H1 (cell line): ENCODE measurements at regions not wholly inside any gene's neighbourhood (a gene's known extent, or its start where the extent isn't known, plus 50 kb on each side); places are given as distances from the start of the nearest gene placed in this dataset.
"Not testable (repeated sequence)": the region's sequence is repeated elsewhere in the genome, so short reads cannot be mapped to it uniquely, and the experiment has no call there.

ENCODE experiments used
- CTCF ChIA-PET: fragments of 300-600 bp; sonication (Branson Sonifier 250); formaldehyde crosslinking; loops from one replicate; lab custom pipeline; 2021; ENCODE audit not compliant: partially characterized antibody; lab: Charles Lee
- POLR2A ChIA-PET: fragments of 300-600 bp; sonication (Branson Sonifier 250); formaldehyde crosslinking; loops from one replicate; lab custom pipeline; 2021; ENCODE audit warnings: inconsistent platforms; ENCODE audit not compliant: partially characterized antibody; lab: Charles Lee
- DNase-seq, 2 experiments: peaks; one replicate each; pipeline versions ENCODE4 v3.0.0 to v3.0.0-alpha.2; 2010 to 2022; ENCODE audit warnings: low spot score in 2 of 2, low read depth in 1 of 2, mixed read lengths in 1 of 2
- FAIRE-seq: peaks from 2 replicates; lab custom pipeline; 2011; peaks lifted over from hg19 to GRCh38; lab: Jason Lieb, UNC
- H2AFZ ChIP-seq: 2 replicates; pipeline ENCODE4 v1.8.1; 2012; ENCODE audit warnings: low read length, inconsistent platforms
- H2AK5ac ChIP-seq: 2 replicates; pipeline ENCODE4 v1.6.1; 2013; ENCODE audit warnings: low read depth, low read length
- H2BK120ac ChIP-seq: replicated peaks from 2 replicates; pipeline ENCODE3; 2013; ENCODE audit warnings: low read depth, low read length, inconsistent platforms
- H2BK12ac ChIP-seq: 2 replicates; pipeline ENCODE4 v1.6.1; 2013; ENCODE audit warnings: low read depth, low read length
- H2BK15ac ChIP-seq: 2 replicates; pipeline ENCODE4 v1.6.1; 2013; ENCODE audit warnings: low read length
- H2BK20ac ChIP-seq: 2 replicates; pipeline ENCODE4 v1.6.1; 2013; ENCODE audit warnings: low read length
- H2BK5ac ChIP-seq: 2 replicates; pipeline ENCODE4 v1.6.1; 2013; ENCODE audit warnings: low read depth, low read length
- H3K14ac ChIP-seq: 2 replicates; pipeline ENCODE4 v1.6.1; 2013; ENCODE audit warnings: inconsistent platforms; ENCODE audit not compliant: insufficient read length
- H3K18ac ChIP-seq: 2 replicates; pipeline ENCODE4 v1.6.1; 2013; ENCODE audit warnings: low read length; ENCODE audit errors: extremely low read depth
- H3K23ac ChIP-seq: 2 replicates; pipeline ENCODE4 v1.6.1; 2013; ENCODE audit warnings: inconsistent platforms; ENCODE audit not compliant: insufficient read length
- H3K23me2 ChIP-seq: 2 replicates; pipeline ENCODE4 v1.6.1; 2013; ENCODE audit warnings: low read depth, low read length
- H3K27ac ChIP-seq: 2 replicates; pipeline ENCODE4 v1.6.1; 2011; ENCODE audit warnings: low read depth, low read length, inconsistent platforms
- H3K27me3 ChIP-seq, 4 experiments: replicated peaks in 1 of 4; 1 replicate in 1 of 4; 2 replicates in 3 of 4; pipeline versions ENCODE4 v1.6.1 to v1.8.1; 2011 to 2013; ENCODE audit warnings: low read length in 3 of 4, mild to moderate bottlenecking in 3 of 4, inconsistent platforms in 2 of 4, mixed read lengths in 2 of 4, moderate library complexity in 1 of 4; ENCODE audit not compliant: control insufficient read depth in 3 of 4, insufficient read depth in 3 of 4; ENCODE audit errors: extremely low read depth in 1 of 4
- H3K36me3 ChIP-seq, 4 experiments: 2 replicates each; pipeline versions ENCODE4 v1.6.1 to v1.8.1; 2011 to 2013; ENCODE audit warnings: mild to moderate bottlenecking in 4 of 4, low read length in 3 of 4, moderate library complexity in 2 of 4, control low read depth in 1 of 4, inconsistent platforms in 1 of 4; ENCODE audit not compliant: insufficient read depth in 4 of 4, control insufficient read depth in 2 of 4
- H3K4ac ChIP-seq: replicated peaks from 2 replicates; pipeline ENCODE3; 2013; ENCODE audit warnings: low read length, low read depth, mixed read lengths, inconsistent platforms; ENCODE audit not compliant: insufficient read length
- H3K4me1 ChIP-seq, 4 experiments: replicated peaks in 1 of 4; 1 replicate in 1 of 4; 2 replicates in 3 of 4; pipeline versions ENCODE4 v1.6.1 to v1.8.1; 2011 to 2013; ENCODE audit warnings: low read length in 3 of 4, inconsistent platforms in 2 of 4, mixed read lengths in 1 of 4; ENCODE audit not compliant: insufficient read depth in 4 of 4, control insufficient read depth in 3 of 4
- H3K4me2 ChIP-seq, 2 experiments: 2 replicates each; pipeline versions ENCODE4 v1.6.1 to v1.8.1; 2011 to 2013; ENCODE audit warnings: low read depth in 2 of 2, low read length in 2 of 2, control low read depth in 1 of 2, inconsistent platforms in 1 of 2, mild to moderate bottlenecking in 1 of 2; ENCODE audit not compliant: insufficient read depth in 1 of 2
- H3K4me3 ChIP-seq, 4 experiments: fragments of 200-600, 300-600 bp in 1 of 4; sonication (generic), shearing (Covaris generic), sonication (Bioruptor Twin) in 1 of 4; 2 replicates each; pipeline versions ENCODE4 v1.5.1 to v1.8.1; 2011 to 2016; ENCODE audit warnings: low read length in 4 of 4, low read depth in 3 of 4, control low read depth in 2 of 4, inconsistent platforms in 2 of 4, mild to moderate bottlenecking in 2 of 4, mixed read lengths in 1 of 4, moderate library complexity in 1 of 4; ENCODE audit not compliant: insufficient read depth in 2 of 4; ENCODE audit errors: extremely low read depth in 1 of 4
- H3K56ac ChIP-seq: replicated peaks from 2 replicates; pipeline ENCODE3; 2013; ENCODE audit warnings: low read depth, mild to moderate bottlenecking, mixed read lengths, low read length, inconsistent platforms; ENCODE audit not compliant: insufficient read length
- H3K79me1 ChIP-seq: 2 replicates; pipeline ENCODE4 v1.6.1; 2013; ENCODE audit warnings: low read depth, low read length, control low read depth
- H3K79me2 ChIP-seq, 2 experiments: 2 replicates each; pipeline versions ENCODE4 v1.6.1 to v1.8.1; 2012 to 2013; ENCODE audit warnings: low read length in 2 of 2, mild to moderate bottlenecking in 2 of 2, inconsistent platforms in 1 of 2; ENCODE audit not compliant: insufficient read depth in 2 of 2, control insufficient read depth in 1 of 2
- H3K9ac ChIP-seq, 4 experiments: replicated peaks in 1 of 4; 1 replicate in 1 of 4; 2 replicates in 3 of 4; pipeline versions ENCODE4 v1.6.1 to v1.8.1; 2011 to 2013; ENCODE audit warnings: low read depth in 3 of 4, low read length in 3 of 4, control low read depth in 2 of 4, mild to moderate bottlenecking in 2 of 4, moderate library complexity in 2 of 4, inconsistent platforms in 1 of 4; ENCODE audit errors: extremely low read depth in 1 of 4
- H3K9me3 ChIP-seq, 2 experiments: 2 replicates each; pipeline versions ENCODE4 v1.6.1 to v1.8.1; 2012 to 2013; ENCODE audit warnings: mild to moderate bottlenecking in 2 of 2, moderate library complexity in 2 of 2, control low read depth in 1 of 2, inconsistent platforms in 1 of 2, low read depth in 1 of 2, low read length in 1 of 2, mixed read lengths in 1 of 2; ENCODE audit not compliant: insufficient read depth in 2 of 2
- H4K20me1 ChIP-seq, 2 experiments: replicated peaks in 1 of 2; 2 replicates each; pipeline versions ENCODE3 to v1.8.1; 2011 to 2013; ENCODE audit warnings: inconsistent platforms in 2 of 2, low read length in 2 of 2, mild to moderate bottlenecking in 1 of 2; ENCODE audit not compliant: insufficient read depth in 2 of 2, control insufficient read depth in 1 of 2
- H4K5ac ChIP-seq: 2 replicates; pipeline ENCODE4 v1.6.1; 2013; ENCODE audit warnings: low read length, low read depth, mixed read lengths, inconsistent platforms; ENCODE audit not compliant: insufficient read length
- H4K8ac ChIP-seq: 2 replicates; pipeline ENCODE4 v1.8.0; 2013; ENCODE audit warnings: mild to moderate bottlenecking, moderate library complexity, low read length, inconsistent platforms; ENCODE audit not compliant: insufficient read depth; ENCODE audit errors: extremely low read depth
- H4K91ac ChIP-seq: replicated peaks from 2 replicates; pipeline ENCODE3; 2013; ENCODE audit warnings: low read length, mixed read lengths, inconsistent platforms; ENCODE audit not compliant: insufficient read length
- WGBS, 2 experiments: shearing (Covaris generic) in 1 of 2; methylation state at CpG; one replicate each; pipeline versions ENCODE4 v1.1.6 to v1.1.7; 2013 to 2015; ENCODE audit warnings: low lambda C conversion rate in 2 of 2, mixed read lengths in 2 of 2, inconsistent platforms in 1 of 2, low coverage in 1 of 2, missing lambda C conversion rate in 1 of 2; ENCODE audit not compliant: insufficient replicate concordance in 2 of 2, insufficient coverage in 1 of 2, insufficient read length in 1 of 2; ENCODE audit errors: extremely low coverage in 1 of 2, missing lambda C conversion rate in 1 of 2; 5-methylcytosine and 5-hydroxymethylcytosine counted together

- H2AFZ ChIP-seq, H2BK120ac ChIP-seq, H3K79me2 ChIP-seq, H3K9me3 ChIP-seq, FAIRE-seq, H2BK15ac ChIP-seq, H3K4me1 ChIP-seq, H3K27ac ChIP-seq, H2AK5ac ChIP-seq, H2BK20ac ChIP-seq, H3K23ac ChIP-seq, DNase-seq, H2BK12ac ChIP-seq, H3K23me2 ChIP-seq, H3K4me3 ChIP-seq, POLR2A ChIA-PET, H3K36me3 ChIP-seq, H4K20me1 ChIP-seq, H3K56ac ChIP-seq, H3K14ac ChIP-seq, H3K9ac ChIP-seq, H4K91ac ChIP-seq, H4K8ac ChIP-seq, H3K4ac ChIP-seq, H2BK5ac ChIP-seq, H3K18ac ChIP-seq, H3K79me1 ChIP-seq, H3K4me2 ChIP-seq, H3K27me3 ChIP-seq, H4K5ac ChIP-seq: not testable (repeated sequence)
- whole genome bisulfite sequencing, 2 experiments = 76% methylated on average over 2 of the region's 2 CpGs; no CpG with 5 or more reads in 1 of the 2 experiments
- CTCF ChIA-PET = interaction anchor here (0.7 kb wide), 1 partner anchor 9 kb away, joined by 3 read pairs; no protein-coding TSS in a partner anchor
Measured at GRCh38 chr12:112631974-112632373, 159.6 kb upstream of the RPH3A start.
